GM18507 (cell line): ENCODE measurements at regions not wholly inside any gene's neighbourhood (a gene's known extent, or its start where the extent isn't known, plus 50 kb on each side); places are given as distances from the start of the nearest gene placed in this dataset.

ENCODE experiments used
- DNase-seq: peaks from one replicate; pipeline ENCODE4 v3.0.0; 2011; ENCODE audit warnings: low read depth; ENCODE audit not compliant: insufficient read length; ENCODE audit errors: extremely low spot score
- FAIRE-seq: peaks from 2 replicates; lab custom pipeline; 2011; peaks lifted over from hg19 to GRCh38; lab: Jason Lieb, UNC

- no peak for FAIRE-seq
- no peak for DNase-seq
Measured at GRCh38 chr2:7480431-7480830, 563.2 kb downstream of the RNF144A start.

GRCh38 chr2:7490672-7491071, 573.5 kb downstream of the RNF144A start:
- FAIRE-seq (no peak), DNase-seq (no peak)

- FAIRE-seq (no peak), DNase-seq (no peak)
Measured at GRCh38 chr2:7492719-7493118, 575.5 kb downstream of the RNF144A start.

GRCh38 chr2:7497178-7497577, 580.0 kb downstream of the RNF144A start:
- FAIRE-seq (no peak), DNase-seq (no peak)

- FAIRE-seq (no peak), DNase-seq (no peak)
Measured at GRCh38 chr2:7499018-7499417, 581.8 kb downstream of the RNF144A start.

GRCh38 chr2:7502336-7502735, 585.1 kb downstream of the RNF144A start:
- no peak for DNase-seq
- no peak for FAIRE-seq

GRCh38 chr2:7508296-7508943, 591.2 kb downstream of the RNF144A start:
- no peak for DNase-seq
- no peak for FAIRE-seq

- no peak for FAIRE-seq
- DNase-seq, result no peak
Measured at GRCh38 chr2:7510353-7510752, 593.1 kb downstream of the RNF144A start.

- no peak for DNase-seq
- no peak for FAIRE-seq
Measured at GRCh38 chr2:7513834-7514233, 596.6 kb downstream of the RNF144A start.

- DNase-seq, result no peak
- FAIRE-seq, result peak; percentile 21
Measured at GRCh38 chr2:7515327-7515726, 598.1 kb downstream of the RNF144A start.

- no peak for DNase-seq
- FAIRE-seq, result no peak
Measured at GRCh38 chr2:7516484-7517063, 599.4 kb downstream of the RNF144A start.

GRCh38 chr2:7517088-7517487, 599.9 kb downstream of the RNF144A start:
- DNase-seq (no peak), FAIRE-seq (no peak)

- FAIRE-seq, result no peak
Measured at GRCh38 chr2:7517851-7518250, 600.6 kb downstream of the RNF144A start.

GRCh38 chr2:7523481-7524120, 606.4 kb downstream of the RNF144A start:
- FAIRE-seq (no peak), DNase-seq (no peak)

More at GRCh38 chr2:7517851-7518250, 600.6 kb downstream of the RNF144A start:
- no peak for DNase-seq

GRCh38 chr2:7524195-7524594, 607.0 kb downstream of the RNF144A start:
- FAIRE-seq, result no peak

GRCh38 chr2:7525746-7526145, 608.5 kb downstream of the RNF144A start:
- FAIRE-seq (no peak), DNase-seq (no peak)

More at GRCh38 chr2:7524195-7524594, 607.0 kb downstream of the RNF144A start:
- DNase-seq, result no peak

GRCh38 chr2:7527165-7527722, 610.0 kb downstream of the RNF144A start:
- DNase-seq (no peak), FAIRE-seq (no peak)

- DNase-seq (no peak), FAIRE-seq (no peak)
Measured at GRCh38 chr2:7530001-7530400, 612.8 kb downstream of the RNF144A start.

GRCh38 chr2:7539077-7539476, 621.9 kb downstream of the RNF144A start:
- no peak for DNase-seq
- FAIRE-seq, result no peak

- FAIRE-seq, result no peak
- no peak for DNase-seq
Measured at GRCh38 chr2:7539760-7540159, 622.5 kb downstream of the RNF144A start.
